ENCODE measurements at regions not wholly inside any gene's neighbourhood (a gene's known extent, or its start where the extent isn't known, plus 50 kb on each side); places are given as distances from the start of the nearest gene placed in this dataset.

DNA sequence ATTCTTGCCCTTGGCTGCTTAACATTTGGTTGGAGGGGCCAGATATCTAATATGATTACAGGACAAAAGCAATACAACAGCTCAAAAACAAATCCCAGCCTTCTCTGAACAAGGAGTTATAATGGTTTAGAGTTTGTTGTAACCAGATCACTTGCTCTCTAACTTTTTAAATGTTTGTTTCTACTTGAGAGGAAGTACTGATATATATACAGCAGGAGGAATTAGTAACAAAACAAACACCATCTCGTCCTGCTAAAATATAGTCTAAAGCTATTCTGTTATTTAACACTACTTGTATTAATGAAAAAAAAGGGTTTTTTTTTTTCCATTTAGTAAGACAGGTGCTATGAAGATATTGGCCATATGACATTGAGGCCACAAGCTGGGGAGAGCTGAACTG is 60.9 kb upstream of the TMEM17 start:
- no peaks in the 10 kb centered on the region for H3K36me3 ChIP-seq (ENCODE audit: insufficient read depth)
- 59% methylated on average over 1 of the region's 1 CpG for WGBS
- no peak overlapping the region for H3K27ac ChIP-seq (ENCODE audit: low read depth)
- no peak overlapping the region for H3K4me3 ChIP-seq (ENCODE audit: low read depth, low read length)
- no peaks in the 10 kb centered on the region for H3K4me1 ChIP-seq (ENCODE audit: insufficient read depth)
- DNase-seq (ENCODE audit: extremely low spot score) = no peak

DNA sequence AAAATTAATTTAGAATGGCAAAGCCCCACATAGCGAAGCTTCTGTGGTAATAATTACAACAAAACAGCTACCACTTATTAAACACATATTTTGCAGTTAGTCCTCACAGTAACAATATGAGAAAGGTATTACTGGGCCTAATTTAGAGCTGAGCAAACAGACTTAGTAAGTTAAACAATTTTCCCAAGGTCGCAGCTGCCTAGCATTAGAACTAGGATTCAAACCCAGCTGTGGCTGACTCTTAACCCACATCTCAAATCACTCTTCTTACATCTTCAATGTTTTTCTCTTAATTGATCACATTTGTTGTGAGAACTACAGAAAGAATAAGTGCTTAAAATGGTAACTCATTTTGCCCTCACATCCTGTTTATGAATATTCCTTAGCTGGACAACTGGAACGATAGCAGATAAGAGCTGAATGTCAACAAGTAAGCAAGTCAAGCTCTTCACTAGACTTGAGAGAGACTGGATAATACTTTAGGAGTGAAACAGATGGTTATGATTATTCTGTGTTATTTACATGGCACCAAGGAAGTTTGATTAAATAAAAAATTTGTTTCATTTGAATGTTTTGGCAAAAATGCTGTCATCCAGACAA is 59.4 kb upstream of the TMEM17 start:
- no peak for DNase-seq (ENCODE audit: extremely low spot score)
- 73% methylated on average over 3 of the region's 3 CpGs for WGBS
- H3K36me3 ChIP-seq (ENCODE audit: insufficient read depth) = no peaks in the 10 kb centered on the region
- H3K27ac ChIP-seq (ENCODE audit: low read depth) = no peak overlapping the region
- H3K4me3 ChIP-seq (ENCODE audit: low read depth, low read length) = no peak overlapping the region
- no peaks in the 10 kb centered on the region for H3K4me1 ChIP-seq (ENCODE audit: insufficient read depth)

GRCh38 chr2:62564380-62565137 is 58.6 kb upstream of the TMEM17 start:
- no peaks in the 10 kb centered on the region for H3K36me3 ChIP-seq (ENCODE audit: insufficient read depth)
- no peak for DNase-seq (ENCODE audit: extremely low spot score)
- H3K27ac ChIP-seq (ENCODE audit: low read depth) = no peak overlapping the region
- no peak overlapping the region for H3K4me3 ChIP-seq (ENCODE audit: low read depth, low read length)
- whole genome bisulfite sequencing = 90% methylated on average over 4 of the region's 4 CpGs
- no peaks in the 10 kb centered on the region for H3K4me1 ChIP-seq (ENCODE audit: insufficient read depth)

DNA sequence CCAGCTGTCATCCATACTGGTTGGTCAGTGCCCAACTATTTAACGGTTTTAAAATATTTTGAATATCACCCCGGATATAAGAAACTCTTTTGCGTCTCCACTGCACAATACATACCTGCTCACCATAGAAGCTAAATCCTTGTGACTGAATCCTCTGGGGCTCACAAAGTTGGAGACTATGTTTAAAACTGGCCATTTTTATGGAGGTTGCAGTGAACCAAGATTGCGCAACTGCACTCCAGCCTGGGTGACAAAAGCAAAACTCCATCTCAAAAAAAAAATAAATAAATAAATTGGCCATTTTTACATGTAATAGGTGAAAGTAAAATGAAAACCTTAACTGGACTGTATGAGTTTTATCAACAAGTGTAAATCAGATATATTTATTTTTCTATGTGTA is 55.6 kb upstream of the TMEM17 start:
- Histone ChIP-seq H3K4me1 (ENCODE audit: insufficient read depth) (no peaks in the 10 kb centered on the region), H3K27ac (ENCODE audit: low read depth) (no peak overlapping the region), H3K4me3 (ENCODE audit: low read depth, low read length) (no peak overlapping the region), H3K36me3 (ENCODE audit: insufficient read depth) (no peaks in the 10 kb centered on the region)
- no peak for DNase-seq (ENCODE audit: extremely low spot score)
- 94% methylated on average over 4 of the region's 4 CpGs for WGBS

- H3K36me3 ChIP-seq (ENCODE audit: insufficient read depth) = no peaks in the 10 kb centered on the region
- no peak for DNase-seq (ENCODE audit: extremely low spot score)
- no peak overlapping the region for H3K27ac ChIP-seq (ENCODE audit: low read depth)
- 84% methylated on average over 2 of the region's 2 CpGs for WGBS
- no peaks in the 10 kb centered on the region for H3K4me1 ChIP-seq (ENCODE audit: insufficient read depth)
- no peak overlapping the region for H3K4me3 ChIP-seq (ENCODE audit: low read depth, low read length)
Measured at GRCh38 chr2:62559582-62559981, 53.6 kb upstream of the TMEM17 start.

- no peak overlapping the region for H3K27ac ChIP-seq (ENCODE audit: low read depth)
- no peak for DNase-seq (ENCODE audit: extremely low spot score)
- no peak overlapping the region for H3K4me3 ChIP-seq (ENCODE audit: low read depth, low read length)
- 95% methylated on average over 1 of the region's 1 CpG for WGBS
- no peaks in the 10 kb centered on the region for H3K36me3 ChIP-seq (ENCODE audit: insufficient read depth)
- H3K4me1 ChIP-seq (ENCODE audit: insufficient read depth) = no peaks in the 10 kb centered on the region
Measured at GRCh38 chr2:62558743-62559142, 52.7 kb upstream of the TMEM17 start.

DNA sequence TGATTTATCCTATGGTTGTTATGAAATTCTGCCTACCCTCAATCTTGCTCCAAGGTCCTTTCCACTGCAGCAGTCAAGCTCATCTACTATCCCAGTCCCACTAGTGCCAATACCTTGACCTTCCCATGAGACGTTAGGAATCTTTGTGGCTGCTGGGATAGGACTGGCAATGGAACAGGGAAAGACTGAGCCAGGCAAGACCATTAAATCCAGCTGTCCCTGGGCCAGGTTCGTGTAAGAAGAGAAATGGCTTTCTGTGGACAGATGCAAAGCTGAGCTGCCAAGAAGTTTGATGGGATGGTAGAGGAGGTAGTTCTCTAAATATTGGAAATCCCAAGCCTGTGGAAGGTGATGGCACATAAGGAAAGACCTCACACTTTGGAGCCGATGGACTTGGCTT is 50.1 kb upstream of the TMEM17 start:
- Histone ChIP-seq H3K36me3 (ENCODE audit: insufficient read depth) (no peaks in the 10 kb centered on the region), H3K4me1 (ENCODE audit: insufficient read depth) (no peaks in the 10 kb centered on the region), H3K4me3 (ENCODE audit: low read depth, low read length) (no peak overlapping the region), H3K27ac (ENCODE audit: low read depth) (no peak overlapping the region)
- DNase-seq (ENCODE audit: extremely low spot score) = no peak
- WGBS = 31% methylated on average over 3 of the region's 3 CpGs

Measured in urinary bladder (tissue), 3 donors.